ENCODE measurements at regions not wholly inside any gene's neighbourhood (a gene's known extent, or its start where the extent isn't known, plus 50 kb on each side); places are given as distances from the start of the nearest gene placed in this dataset.

DNA sequence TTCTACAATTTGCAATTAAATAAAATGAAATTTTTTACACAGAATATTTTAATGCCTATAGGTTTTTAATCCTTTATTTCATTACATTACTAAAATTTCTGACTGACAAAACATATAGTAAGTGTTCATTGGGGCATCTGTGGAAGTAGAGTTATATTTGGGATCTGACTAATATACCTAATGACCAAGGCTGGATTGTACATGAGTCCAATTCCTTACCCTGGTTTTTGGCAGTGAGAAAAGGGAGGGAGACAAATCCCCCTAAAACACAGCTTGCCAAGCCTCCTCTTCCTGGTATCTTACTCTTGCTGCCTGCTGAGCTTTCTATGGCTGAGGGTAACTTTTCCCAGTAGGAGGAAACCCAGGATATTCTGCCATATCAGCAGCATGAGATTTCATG, 149.4 kb upstream of the CDH20 start:
- TF ChIP-seq, protein P1, sequence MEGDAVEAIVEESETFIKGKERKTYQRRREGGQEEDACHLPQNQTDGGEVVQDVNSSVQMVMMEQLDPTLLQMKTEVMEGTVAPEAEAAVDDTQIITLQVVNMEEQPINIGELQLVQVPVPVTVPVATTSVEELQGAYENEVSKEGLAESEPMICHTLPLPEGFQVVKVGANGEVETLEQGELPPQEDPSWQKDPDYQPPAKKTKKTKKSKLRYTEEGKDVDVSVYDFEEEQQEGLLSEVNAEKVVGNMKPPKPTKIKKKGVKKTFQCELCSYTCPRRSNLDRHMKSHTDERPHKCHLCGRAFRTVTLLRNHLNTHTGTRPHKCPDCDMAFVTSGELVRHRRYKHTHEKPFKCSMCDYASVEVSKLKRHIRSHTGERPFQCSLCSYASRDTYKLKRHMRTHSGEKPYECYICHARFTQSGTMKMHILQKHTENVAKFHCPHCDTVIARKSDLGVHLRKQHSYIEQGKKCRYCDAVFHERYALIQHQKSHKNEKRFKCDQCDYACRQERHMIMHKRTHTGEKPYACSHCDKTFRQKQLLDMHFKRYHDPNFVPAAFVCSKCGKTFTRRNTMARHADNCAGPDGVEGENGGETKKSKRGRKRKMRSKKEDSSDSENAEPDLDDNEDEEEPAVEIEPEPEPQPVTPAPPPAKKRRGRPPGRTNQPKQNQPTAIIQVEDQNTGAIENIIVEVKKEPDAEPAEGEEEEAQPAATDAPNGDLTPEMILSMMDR (conservative IDR thresholded peaks at IDR 0.05; ENCODE audit: low read length): no peak

DNA sequence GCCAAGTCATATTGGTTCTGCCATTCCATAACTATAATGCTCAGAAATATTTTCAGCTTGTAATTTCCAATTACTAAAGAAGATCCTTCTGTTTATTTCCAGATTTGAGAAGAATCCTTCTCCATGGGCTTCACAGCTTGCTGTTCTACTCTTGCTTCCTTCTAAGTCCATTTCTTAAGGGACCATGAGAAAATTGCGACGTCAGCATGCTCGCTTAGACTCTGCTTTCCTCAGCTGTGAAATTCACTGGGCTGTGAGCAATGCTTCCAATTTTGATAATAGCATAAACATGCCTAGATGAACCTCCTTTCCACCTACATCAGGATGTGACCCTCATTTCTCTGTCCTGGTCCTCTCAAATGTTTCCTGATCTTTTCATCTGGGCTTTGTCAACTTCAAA, 145.3 kb upstream of the CDH20 start:
- no peak overlapping the region for H3K4me3 ChIP-seq (ENCODE audit: low read length)
- DNase-seq (ENCODE audit: low read depth): no peak
- TF ChIP-seq, protein P1 (conservative IDR thresholded peaks at IDR 0.05; ENCODE audit: low read length): no peak

More for the DNA sequence above, 149.4 kb upstream of the CDH20 start:
- no peak for DNase-seq (ENCODE audit: low read depth)
- no peak overlapping the region for H3K4me3 ChIP-seq (ENCODE audit: low read length)

DNA sequence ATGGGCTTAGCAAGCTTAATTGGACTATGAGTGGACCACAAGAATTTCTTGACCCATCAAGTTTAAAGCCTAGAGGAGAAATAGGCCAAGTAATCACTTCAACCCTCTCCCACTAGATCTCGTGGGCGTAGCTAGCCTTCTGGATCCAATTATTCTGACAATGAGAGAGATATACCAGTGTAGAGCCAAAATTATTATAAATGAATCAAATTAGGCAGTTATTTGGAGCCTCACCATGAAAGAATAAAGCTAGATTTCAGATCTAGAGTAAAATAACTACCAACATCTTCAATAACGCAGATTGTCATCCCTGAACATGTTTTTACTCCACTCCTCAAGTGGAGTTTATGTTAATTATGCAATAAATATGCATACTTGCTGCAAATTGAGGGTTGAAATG, 143.9 kb upstream of the CDH20 start:
- DNase-seq (ENCODE audit: low read depth): no peak
- no peak overlapping the region for H3K4me3 ChIP-seq (ENCODE audit: low read length)
- TF ChIP-seq, protein P1 (conservative IDR thresholded peaks at IDR 0.05; ENCODE audit: low read length): no peak

DNA sequence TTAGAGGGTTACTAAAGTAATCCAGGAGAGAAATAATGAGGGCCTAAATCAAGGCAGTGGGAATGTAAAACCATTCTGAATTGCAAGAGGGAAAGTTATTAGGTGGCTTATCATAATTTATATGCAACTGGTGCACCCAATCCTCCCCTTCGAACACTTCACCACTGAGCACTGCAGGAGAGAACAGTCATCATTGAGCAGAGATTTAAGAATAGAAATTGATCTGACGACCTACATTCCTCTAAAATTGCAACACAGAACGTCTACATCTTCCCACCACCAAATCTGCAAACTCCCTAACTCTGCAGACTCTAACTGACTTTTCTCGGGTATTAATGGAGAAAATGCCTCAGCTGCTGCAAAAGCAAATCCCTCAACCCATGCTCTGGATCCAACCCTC, 138.5 kb upstream of the CDH20 start:
- TF ChIP-seq, protein P1 (conservative IDR thresholded peaks at IDR 0.05; ENCODE audit: low read length): no peak
- no peak for DNase-seq (ENCODE audit: low read depth)
- H3K4me3 ChIP-seq (ENCODE audit: low read length): no peak overlapping the region

DNA sequence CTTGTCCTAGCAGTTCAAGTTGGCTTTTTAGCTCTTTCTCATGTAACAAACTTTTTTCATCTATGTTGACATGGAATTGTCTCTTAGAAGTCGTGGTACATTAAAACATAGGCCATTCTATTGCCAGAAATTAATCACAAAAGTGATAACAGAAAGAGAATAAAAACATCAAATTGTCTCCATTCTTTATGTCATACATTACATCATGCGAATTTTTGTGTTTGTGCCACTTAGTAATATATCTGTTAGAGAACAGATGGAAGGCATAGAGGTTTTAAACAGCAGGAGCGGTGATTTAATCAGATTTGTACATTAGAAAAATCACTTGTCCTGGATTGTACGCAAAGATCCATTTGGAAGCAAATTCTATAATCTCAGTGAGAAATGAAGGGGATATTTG, 136.5 kb upstream of the CDH20 start:
- TF ChIP-seq, protein P1 (conservative IDR thresholded peaks at IDR 0.05; ENCODE audit: low read length): no peak
- no peak overlapping the region for H3K4me3 ChIP-seq (ENCODE audit: low read length)
- DNase-seq (ENCODE audit: low read depth): no peak

DNA sequence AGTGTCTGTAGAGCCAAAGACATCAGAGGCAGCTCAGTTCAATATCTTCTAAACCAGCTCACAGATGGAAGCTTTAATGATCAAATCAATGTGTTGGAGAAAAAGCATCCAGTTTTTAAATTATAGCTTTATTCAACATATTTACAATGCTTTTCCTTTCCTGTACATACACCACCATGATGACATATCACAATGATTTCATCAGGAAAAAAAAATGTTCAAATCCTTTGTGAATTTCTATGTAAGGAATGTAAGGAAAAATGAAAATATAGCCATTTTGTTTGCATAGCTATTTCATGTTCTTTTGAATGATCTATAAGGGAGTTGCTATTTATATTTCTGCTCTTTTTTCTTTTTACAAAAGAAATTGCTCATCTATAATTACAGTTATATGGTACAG, 134.7 kb upstream of the CDH20 start:
- TF ChIP-seq, protein P1 (conservative IDR thresholded peaks at IDR 0.05; ENCODE audit: low read length): no peak
- DNase-seq (ENCODE audit: low read depth): no peak
- H3K4me3 ChIP-seq (ENCODE audit: low read length): no peak overlapping the region

DNA sequence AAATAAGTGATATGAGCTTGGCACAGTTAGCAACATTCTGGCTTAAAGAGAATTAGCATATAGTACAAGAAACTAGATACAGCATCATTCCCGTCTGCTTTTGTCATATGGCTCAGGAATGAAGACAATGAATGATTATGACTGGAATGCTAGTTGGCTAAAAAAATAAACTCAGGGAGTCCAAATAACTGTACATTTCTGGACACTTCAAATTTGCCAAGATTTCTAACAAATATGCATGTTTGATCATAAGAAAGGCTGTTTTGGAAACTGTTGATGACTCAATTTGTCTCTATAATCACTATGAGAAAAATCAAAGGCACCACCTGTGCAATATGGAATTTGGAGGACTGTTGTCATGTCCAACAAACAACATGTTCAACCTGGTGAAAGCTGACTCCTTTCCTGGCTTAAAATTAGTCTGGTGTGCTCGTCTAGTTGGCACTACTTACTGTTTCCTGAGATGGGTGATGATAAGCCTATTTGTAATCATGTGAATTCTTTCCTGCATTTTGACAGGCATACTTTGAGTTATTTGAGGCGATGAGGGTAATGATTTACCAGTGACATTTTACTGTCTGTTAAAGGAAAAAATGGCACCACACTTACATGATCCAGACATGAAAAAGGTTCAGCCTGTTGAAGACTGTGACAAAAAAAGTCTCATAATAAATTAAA, 133.9 kb upstream of the CDH20 start:
- TF ChIP-seq, protein P1 (conservative IDR thresholded peaks at IDR 0.05; ENCODE audit: low read length): no peak
- peak; percentile 64 for DNase-seq (ENCODE audit: low read depth)
- H3K4me3 ChIP-seq (ENCODE audit: low read length): no peak overlapping the region
